Right atrium auricular region (tissue), 2 donors: ENCODE measurements at regions not wholly inside any gene's neighbourhood (a gene's known extent, or its start where the extent isn't known, plus 50 kb on each side); places are given as distances from the start of the nearest gene placed in this dataset.

ENCODE experiments used
- DNase-seq: peaks from one replicate; pipeline ENCODE4 v3.0.0-alpha.2; 2019; ENCODE audit warnings: low spot score
- H3K27ac ChIP-seq, 2 donors: fragments of 200-600 bp; sonication (generic); 1 replicate in 1 of 2; 2 replicates in 1 of 2; pipeline ENCODE4 v1.5.1; 2016 to 2019
- H3K27me3 ChIP-seq, 2 donors: fragments of 200-600 bp; sonication (generic); one replicate each; pipeline versions ENCODE4 v1.5.1 to v1.6.0; 2017 to 2019
- H3K36me3 ChIP-seq: fragments of 200-600 bp; sonication (generic); one replicate; pipeline ENCODE4 v1.5.1; 2016
- H3K4me1 ChIP-seq, 2 donors: fragments of 200-600 bp; sonication (generic); one replicate each; pipeline versions ENCODE4 v1.5.1 to v1.6.0; 2017 to 2019
- H3K4me3 ChIP-seq, 2 donors: fragments of 200-600 bp; sonication (generic); 1 replicate in 1 of 2; 2 replicates in 1 of 2; pipeline ENCODE4 v1.5.1; 2017 to 2019; ENCODE audit warnings: mild to moderate bottlenecking in 1 of 2, moderate library complexity in 1 of 2
- H3K9me3 ChIP-seq, 2 donors: fragments of 200-600 bp; sonication (generic); one replicate each; pipeline ENCODE4 v1.5.1; 2019
- CTCF ChIP-seq, 2 donors: fragments of 200-600 bp; sonication (generic); IDR thresholded peaks; one replicate each; pipeline ENCODE4 v1.5.1; 2019; ENCODE audit warnings: antibody characterized with exemption in 2 of 2

- Histone ChIP-seq H3K4me3 (no peak overlapping the region), H3K36me3 (no peaks in the 10 kb centered on the region), H3K27ac (no peak overlapping the region), H3K4me1 (no peaks in the 10 kb centered on the region), H3K9me3 (no peaks in the 10 kb centered on the region), H3K27me3 (no peaks in the 10 kb centered on the region)
- no peak for DNase-seq
- TF ChIP-seq CTCF (IDR thresholded peaks at IDR 0.05): no peak
These were observed 307.7 kb upstream of the PKN2 start for GRCh38 chr1:88376421-88376820.

GRCh38 chr1:88378560-88378959, 305.5 kb upstream of the PKN2 start:
- TF ChIP-seq CTCF (IDR thresholded peaks at IDR 0.05): no peak
- H3K4me1 ChIP-seq: no peaks in the 10 kb centered on the region
- no peak overlapping the region for H3K27ac ChIP-seq
- no peaks in the 10 kb centered on the region for H3K27me3 ChIP-seq
- no peak for DNase-seq
- H3K9me3 ChIP-seq: no peaks in the 10 kb centered on the region
- H3K4me3 ChIP-seq: no peak overlapping the region
- no peaks in the 10 kb centered on the region for H3K36me3 ChIP-seq

- no peak for TF ChIP-seq CTCF (IDR thresholded peaks at IDR 0.05)
- no peak overlapping the region for H3K4me3 ChIP-seq
- H3K36me3 ChIP-seq: no peaks in the 10 kb centered on the region
- no peaks in the 10 kb centered on the region for H3K9me3 ChIP-seq
- no peaks in the 10 kb centered on the region for H3K27me3 ChIP-seq
- no peak for DNase-seq
- H3K4me1 ChIP-seq: no peaks in the 10 kb centered on the region
- H3K27ac ChIP-seq: no peak overlapping the region
These were observed 289.1 kb upstream of the PKN2 start for GRCh38 chr1:88394958-88395357.

- no peaks in the 10 kb centered on the region for H3K9me3 ChIP-seq
- H3K4me3 ChIP-seq: no peak overlapping the region
- no peak for TF ChIP-seq CTCF (IDR thresholded peaks at IDR 0.05)
- DNase-seq: no peak
- no peaks in the 10 kb centered on the region for H3K4me1 ChIP-seq
- no peak overlapping the region for H3K27ac ChIP-seq
- no peaks in the 10 kb centered on the region for H3K27me3 ChIP-seq
- H3K36me3 ChIP-seq: no peaks in the 10 kb centered on the region
These were observed 285.7 kb upstream of the PKN2 start for GRCh38 chr1:88398338-88398737.

GRCh38 chr1:88399690-88400089, 284.4 kb upstream of the PKN2 start:
- H3K27me3 ChIP-seq: no peaks in the 10 kb centered on the region
- DNase-seq: no peak
- H3K36me3 ChIP-seq: no peaks in the 10 kb centered on the region
- H3K9me3 ChIP-seq: no peaks in the 10 kb centered on the region
- H3K4me3 ChIP-seq: no peak overlapping the region
- no peaks in the 10 kb centered on the region for H3K4me1 ChIP-seq
- TF ChIP-seq CTCF (IDR thresholded peaks at IDR 0.05): no peak
- no peak overlapping the region for H3K27ac ChIP-seq

GRCh38 chr1:88401313-88401712, 282.8 kb upstream of the PKN2 start:
- TF ChIP-seq CTCF (IDR thresholded peaks at IDR 0.05): no peak
- Histone ChIP-seq H3K27me3 (no peaks in the 10 kb centered on the region), H3K9me3 (no peaks in the 10 kb centered on the region), H3K36me3 (no peaks in the 10 kb centered on the region), H3K27ac (no peak overlapping the region), H3K4me1 (no peaks in the 10 kb centered on the region), H3K4me3 (no peak overlapping the region)
- DNase-seq: no peak
